HepG2 (cell line): ENCODE measurements at regions not wholly inside any gene's neighbourhood (a gene's known extent, or its start where the extent isn't known, plus 50 kb on each side); places are given as distances from the start of the nearest gene placed in this dataset.

Experiments
- ATAC-seq: fragments of 200-7000 bp; cut with Tn5 transposase; 3 replicates; pipeline ENCODE4 v1.9.1; 2020; ENCODE audit warnings: mild to moderate bottlenecking, moderate library complexity
- BruUV-seq: library from RNA; stranded (reverse); fragments of 400-500 nt; replicated peaks from 2 replicates; lab custom pipeline; 2021; lab: Mats Ljungman, UMichigan
- CTCF ChIA-PET: fragments of 300-600 bp; formaldehyde crosslinking; extraction: SDS; loops from one replicate; lab custom pipeline; 2021; ENCODE audit warnings: low total read pairs, inconsistent platforms, low intra/inter-chr PET ratio; lab: Yijun Ruan, JAX
- POLR2A ChIA-PET: fragments of 350-600 bp; sonication (Branson Sonifier 250); formaldehyde crosslinking; loops from one replicate; lab custom pipeline; 2020; ENCODE audit warnings: antibody characterized with exemption, inconsistent platforms; lab: Yijun Ruan, JAX
- DNase-seq: peaks from one replicate; pipeline ENCODE4 v3.0.0-alpha.2; 2015; ENCODE audit warnings: low spot score
- FAIRE-seq: peaks from 3 replicates; lab custom pipeline; 2011; peaks lifted over from hg19 to GRCh38; lab: Jason Lieb, UNC
- H2AFZ ChIP-seq: one replicate; pipeline ENCODE4 v1.6.1; 2011; ENCODE audit warnings: low read length, inconsistent platforms
- H3K27ac ChIP-seq: fragments of 300-600 bp; 3 replicates; pipeline ENCODE4 v1.8.0; 2011; ENCODE audit warnings: mixed run types, mild to moderate bottlenecking, mixed read lengths, low read length, inconsistent platforms; ENCODE audit not compliant: insufficient read depth; ENCODE audit errors: extremely low read length
- H3K27me3 ChIP-seq, 2 experiments: fragments of 200-600 bp in 1 of 2; 2 replicates in 1 of 2; 3 replicates in 1 of 2; pipeline versions ENCODE4 v1.6.0 to v1.8.0; 2011; ENCODE audit warnings: low read length in 2 of 2, mild to moderate bottlenecking in 2 of 2, moderate library complexity in 2 of 2, inconsistent platforms in 1 of 2; ENCODE audit not compliant: insufficient read depth in 2 of 2, control insufficient read depth in 1 of 2
- H3K36me3 ChIP-seq, 2 experiments: fragments of 200-600 bp in 1 of 2; replicated peaks in 1 of 2; 2 replicates in 1 of 2; 3 replicates in 1 of 2; pipeline versions ENCODE4 v1.5.1 to v1.8.0; 2011; ENCODE audit warnings: low read length in 2 of 2, inconsistent platforms in 1 of 2; ENCODE audit not compliant: insufficient read depth in 2 of 2, control insufficient read depth in 1 of 2
- H3K4me1 ChIP-seq: 2 replicates; pipeline ENCODE4 v1.5.1; 2012; ENCODE audit warnings: low read length, inconsistent platforms; ENCODE audit not compliant: insufficient read depth
- H3K4me2 ChIP-seq: 2 replicates; pipeline ENCODE4 v1.6.0; 2011; ENCODE audit warnings: low read depth, low read length, inconsistent platforms
- H3K4me3 ChIP-seq, 3 experiments: fragments of 200-600 bp in 1 of 3; sonication (generic), shearing (Covaris generic) in 1 of 3; replicated peaks in 1 of 3; 2 replicates each; pipeline ENCODE4 v1.5.1; 2011 to 2016; ENCODE audit warnings: low read length in 3 of 3, inconsistent platforms in 2 of 3, low read depth in 2 of 3, mild to moderate bottlenecking in 2 of 3, control low read depth in 1 of 3, mixed read lengths in 1 of 3; ENCODE audit not compliant: insufficient read depth in 1 of 3
- H3K79me2 ChIP-seq: one replicate; pipeline ENCODE4 v1.6.1; 2011; ENCODE audit warnings: low read length, inconsistent platforms; ENCODE audit not compliant: insufficient read depth
- H3K9ac ChIP-seq: 2 replicates; pipeline ENCODE4 v1.6.0; 2011; ENCODE audit warnings: mild to moderate bottlenecking, low read depth, low read length, inconsistent platforms; ENCODE audit not compliant: insufficient read depth
- H3K9me3 ChIP-seq: 2 replicates; pipeline ENCODE4 v1.5.1; 2012; ENCODE audit warnings: mild to moderate bottlenecking, low read length
- H4K20me1 ChIP-seq: 2 replicates; pipeline ENCODE4 v1.6.0; 2011; ENCODE audit warnings: inconsistent platforms, mild to moderate bottlenecking, low read length, moderate library complexity; ENCODE audit not compliant: insufficient read depth
- HIVEP1 ChIP-seq: sonication (generic); formaldehyde crosslinking; IDR thresholded peaks from 2 replicates; pipeline ENCODE4 v1.4.0; 2020; ENCODE audit warnings: mild to moderate bottlenecking, missing genetic modification reagents
- JUNB ChIP-seq: sonication (generic); formaldehyde crosslinking; IDR thresholded peaks from 2 replicates; pipeline ENCODE4 v1.8.0; 2022; ENCODE audit warnings: missing genetic modification reagents, mild to moderate bottlenecking, borderline replicate concordance
- KDM1A ChIP-seq: IDR thresholded peaks from 2 replicates; pipeline ENCODE4 v1.6.1; 2016; ENCODE audit warnings: missing compliant biosample characterization
- KDM2A ChIP-seq: sonication (generic); formaldehyde crosslinking; IDR thresholded peaks from 2 replicates; pipeline ENCODE4 v1.4.0; 2020; ENCODE audit warnings: low read depth, missing genetic modification reagents, borderline replicate concordance
- MLLT10 ChIP-seq: sonication (generic); formaldehyde crosslinking; IDR thresholded peaks from 2 replicates; pipeline ENCODE4 v1.4.0; 2020; ENCODE audit warnings: missing genetic modification reagents
- NR2F6 ChIP-seq, 2 experiments: IDR thresholded peaks; 2 replicates each; pipeline ENCODE4 v1.6.1; 2016; ENCODE audit warnings: antibody characterized with exemption in 1 of 2, mild to moderate bottlenecking in 1 of 2
- REXO4 ChIP-seq: sonication (generic); formaldehyde crosslinking; IDR thresholded peaks from 2 replicates; pipeline ENCODE4 v1.8.0; 2022; ENCODE audit warnings: missing genetic modification reagents, mild to moderate bottlenecking, borderline replicate concordance
- RXRB ChIP-seq: IDR thresholded peaks from 2 replicates; pipeline ENCODE4 v1.6.1; 2016; ENCODE audit warnings: borderline replicate concordance, missing genetic modification reagents, missing compliant biosample characterization
- SMAD3 ChIP-seq: sonication (generic); formaldehyde crosslinking; IDR thresholded peaks from 2 replicates; pipeline ENCODE4 v1.4.0; 2020; ENCODE audit warnings: missing genetic modification reagents
- SRF ChIP-seq: IDR thresholded peaks from 2 replicates; pipeline ENCODE4 v1.6.1; 2011; ENCODE audit warnings: mild to moderate bottlenecking, low read depth, low read length, moderate library complexity
- TOPORS ChIP-seq: sonication (generic); formaldehyde crosslinking; IDR thresholded peaks from 2 replicates; pipeline ENCODE4 v1.8.0; 2023; ENCODE audit warnings: mild to moderate bottlenecking, missing genetic modification reagents
- ZBTB33 ChIP-seq: sonication (generic); formaldehyde crosslinking; IDR thresholded peaks from 2 replicates; pipeline ENCODE4 v1.4.0; 2020; ENCODE audit warnings: missing genetic modification reagents
- ZNF431 ChIP-seq: sonication (generic); formaldehyde crosslinking; IDR thresholded peaks from 2 replicates; pipeline ENCODE4 v1.9.0; 2022; ENCODE audit warnings: missing genetic modification reagents, low read depth, mild to moderate bottlenecking, borderline replicate concordance
- ZNF616 ChIP-seq: sonication (generic); formaldehyde crosslinking; IDR thresholded peaks from 2 replicates; pipeline ENCODE4 v1.5.0; 2020; ENCODE audit warnings: low read depth, mild to moderate bottlenecking, missing genetic modification reagents
- ZNF792 ChIP-seq: IDR thresholded peaks from 2 replicates; pipeline ENCODE4 v1.6.1; 2016
- WGBS: methylation state at CpG from one replicate; pipeline ENCODE4 v1.1.6; 2017; ENCODE audit warnings: low lambda C conversion rate; 5-methylcytosine and 5-hydroxymethylcytosine counted together
- in situ Hi-C: cut with HindIII; loops from 2 replicates; pipeline ENCODE4 v1.10.0; 2017; ENCODE audit warnings: low pct_unique_long_range_greater_than_20kb; ENCODE audit not compliant: extremely low pct_ligation_motif_present
- intact Hi-C: fragments of 100-400 bp; cut with micrococcal nuclease; formaldehyde crosslinking; loops from one replicate; pipeline ENCODE4 v1.10.0; 2022; ENCODE audit not compliant: unreplicated experiment
- TF ChIP-seq, protein P1 (sequence below): sonication (generic); formaldehyde crosslinking; IDR thresholded peaks from 2 replicates; pipeline ENCODE4 v1.8.0; 2022; ENCODE audit warnings: missing genetic modification reagents, mild to moderate bottlenecking, inconsistent platforms, borderline replicate concordance

- H3K4me2 ChIP-seq = no peak overlapping the region
- H2AFZ ChIP-seq = no peak overlapping the region
- no peaks in the 10 kb centered on the region for H3K36me3 ChIP-seq
- intact Hi-C loops = no loop called here
- no peak overlapping the region for H3K27ac ChIP-seq
- no peak for TF ChIP-seq ZNF431 (CRISPR knock-in tag)
- TF ChIP-seq SRF = no peak
- TF ChIP-seq REXO4 (CRISPR knock-in tag) = no peak
- TF ChIP-seq, protein P1, sequence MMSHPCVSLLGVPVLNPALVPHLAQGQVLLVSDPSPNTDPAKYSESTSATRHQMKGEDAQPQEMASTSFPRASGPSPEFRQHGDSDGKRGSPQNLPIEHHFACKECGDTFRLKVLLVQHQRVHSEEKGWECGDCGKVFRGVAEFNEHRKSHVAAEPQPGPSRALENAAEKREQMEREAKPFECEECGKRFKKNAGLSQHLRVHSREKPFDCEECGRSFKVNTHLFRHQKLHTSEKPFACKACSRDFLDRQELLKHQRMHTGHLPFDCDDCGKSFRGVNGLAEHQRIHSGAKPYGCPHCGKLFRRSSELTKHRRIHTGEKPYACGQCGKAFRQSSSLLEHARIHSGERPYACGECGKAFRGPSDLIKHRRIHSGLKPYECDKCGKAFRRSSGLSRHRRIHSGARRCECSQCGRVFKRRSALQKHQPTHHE (CRISPR knock-in tag) = no peak
- no peak for TF ChIP-seq JUNB (CRISPR knock-in tag)
- no peak for TF ChIP-seq NR2F6 (IDR thresholded peaks at IDR 0.05)
- no peak for TF ChIP-seq NR2F6 (CRISPR knock-in tag; IDR thresholded peaks at IDR 0.05)
- TF ChIP-seq MLLT10 (CRISPR knock-in tag) = no peak
- no peak for TF ChIP-seq KDM1A (CRISPR knock-in tag)
- no peak for TF ChIP-seq HIVEP1 (CRISPR knock-in tag)
- no peak for TF ChIP-seq TOPORS
- TF ChIP-seq KDM2A (CRISPR knock-in tag) = no peak
- TF ChIP-seq SMAD3 (CRISPR knock-in tag) = no peak
- no peak for TF ChIP-seq RXRB (CRISPR knock-in tag)
- no peak for TF ChIP-seq ZBTB33 (CRISPR knock-in tag)
- TF ChIP-seq ZNF616 (CRISPR knock-in tag) = no peak
- TF ChIP-seq ZNF792 = no peak
- H3K27me3 ChIP-seq = no peaks in the 10 kb centered on the region
- no peaks in the 10 kb centered on the region for H3K4me1 ChIP-seq
- CTCF ChIA-PET = no interaction called here
- H3K9ac ChIP-seq = no peak overlapping the region
- H3K79me2 ChIP-seq = no peaks in the 10 kb centered on the region
- DNase-seq = no peak
- WGBS = 32% methylated on average over 5 of the region's 5 CpGs
- FAIRE-seq = no peak
- no peak for ATAC-seq
- in situ Hi-C loops = no loop called here
- POLR2A ChIA-PET = no interaction called here
- no peaks in the 10 kb centered on the region for H4K20me1 ChIP-seq
- BruUV-seq = no TSS peak
- no peaks in the 10 kb centered on the region for H3K9me3 ChIP-seq
- H3K4me3 ChIP-seq = no peak overlapping the region
Measured at GRCh38 chr6:21912151-21912832, 318.7 kb downstream of the SOX4 start.
